HG03565 (cell line): ENCODE measurements at regions not wholly inside any gene's neighbourhood (a gene's known extent, or its start where the extent isn't known, plus 50 kb on each side); places are given as distances from the start of the nearest gene placed in this dataset.

Experiments used
- ATAC-seq: cut with Tn5 transposase; IDR thresholded peaks from one replicate; pipeline ENCODE4 v1.9.1; 2021; ENCODE audit warnings: mild to moderate bottlenecking, moderate library complexity; ENCODE audit not compliant: unreplicated experiment

- ATAC-seq = no peak
Measured at GRCh38 chr1:218705911-218706893, 361.1 kb downstream of the TGFB2 start.

GRCh38 chr1:218711001-218711400, 365.9 kb downstream of the TGFB2 start:
- ATAC-seq = no peak

DNA sequence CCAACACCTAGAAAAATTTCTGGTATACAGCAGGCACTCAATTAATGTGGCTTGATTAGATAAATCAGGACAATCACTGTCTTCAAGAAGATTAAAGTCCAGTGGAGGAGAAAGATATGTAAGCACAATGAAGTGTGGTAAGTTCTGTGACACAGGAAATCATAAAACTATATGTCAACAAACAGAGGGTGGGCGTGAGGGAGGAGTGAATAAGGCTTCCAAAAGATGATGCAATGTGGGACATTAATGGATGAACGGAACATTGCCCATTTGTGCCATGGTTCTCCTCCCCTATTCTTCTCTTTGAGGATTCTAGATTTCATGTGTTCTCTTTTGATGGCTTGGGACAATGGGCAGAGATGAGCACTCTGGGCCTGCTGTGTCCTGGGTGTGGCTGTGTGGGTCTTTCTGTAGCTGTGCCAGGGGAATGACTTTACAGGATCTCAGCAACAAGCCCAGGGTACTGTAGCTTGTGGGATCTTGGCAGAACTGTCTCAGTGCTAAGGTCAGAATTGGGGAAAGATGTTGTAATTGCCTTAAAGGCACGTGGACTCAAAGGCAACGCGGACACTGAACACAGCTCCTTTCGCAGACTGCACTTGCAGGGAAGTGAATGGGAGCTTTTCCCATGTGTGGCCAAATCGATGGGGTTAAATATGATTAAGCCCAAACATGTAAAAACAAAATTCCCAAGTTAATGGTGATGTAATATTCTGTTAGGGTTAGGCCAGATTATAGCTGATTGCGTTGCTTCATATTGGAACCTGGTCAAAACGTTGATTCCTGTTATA, 366.9 kb downstream of the TGFB2 start:
- no peak for ATAC-seq

- no peak for ATAC-seq
Measured at GRCh38 chr1:218712677-218713076, 367.5 kb downstream of the TGFB2 start.

- ATAC-seq = no peak
Measured at GRCh38 chr1:218715961-218716669, 371.0 kb downstream of the TGFB2 start.

DNA sequence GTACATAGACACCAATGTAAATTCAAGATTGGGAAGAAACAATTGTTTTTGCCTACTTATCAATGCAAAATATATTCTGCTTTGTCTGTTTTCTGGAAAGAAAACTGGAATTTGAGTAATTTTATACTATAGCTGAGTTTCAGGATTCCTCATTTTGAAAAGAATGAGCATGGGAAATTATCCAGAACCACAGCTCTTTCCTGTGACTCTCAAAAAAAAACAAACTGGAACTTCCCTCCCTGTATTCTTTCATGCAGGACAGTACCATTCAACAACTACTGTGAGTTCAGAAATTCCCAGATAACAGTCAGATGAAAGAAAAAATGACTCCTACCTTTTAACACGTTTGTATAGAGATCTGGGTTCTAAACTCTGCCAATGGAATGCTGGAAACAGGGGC, 372.4 kb downstream of the TGFB2 start:
- ATAC-seq = no peak

DNA sequence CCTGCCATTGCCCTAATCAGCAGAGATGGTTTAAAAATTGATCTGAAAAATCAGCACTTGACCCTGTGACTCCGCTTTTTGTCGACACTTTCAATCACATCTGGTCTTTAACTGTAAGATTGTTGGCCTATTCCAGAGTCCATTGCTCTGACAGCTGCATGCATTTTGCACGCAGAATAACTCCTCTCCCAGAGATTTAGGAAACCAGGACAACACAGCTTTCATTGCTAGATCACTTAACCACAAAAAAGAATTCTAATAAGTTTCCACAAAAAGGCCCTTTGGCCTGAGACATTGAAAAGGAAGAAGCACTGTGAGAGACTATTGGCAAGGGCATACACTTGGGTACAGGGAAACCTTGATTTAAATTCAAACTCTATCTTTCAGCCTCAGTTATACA, 373.1 kb downstream of the TGFB2 start:
- ATAC-seq = no peak

GRCh38 chr1:218718977-218719376, 373.8 kb downstream of the TGFB2 start:
- no peak for ATAC-seq

DNA sequence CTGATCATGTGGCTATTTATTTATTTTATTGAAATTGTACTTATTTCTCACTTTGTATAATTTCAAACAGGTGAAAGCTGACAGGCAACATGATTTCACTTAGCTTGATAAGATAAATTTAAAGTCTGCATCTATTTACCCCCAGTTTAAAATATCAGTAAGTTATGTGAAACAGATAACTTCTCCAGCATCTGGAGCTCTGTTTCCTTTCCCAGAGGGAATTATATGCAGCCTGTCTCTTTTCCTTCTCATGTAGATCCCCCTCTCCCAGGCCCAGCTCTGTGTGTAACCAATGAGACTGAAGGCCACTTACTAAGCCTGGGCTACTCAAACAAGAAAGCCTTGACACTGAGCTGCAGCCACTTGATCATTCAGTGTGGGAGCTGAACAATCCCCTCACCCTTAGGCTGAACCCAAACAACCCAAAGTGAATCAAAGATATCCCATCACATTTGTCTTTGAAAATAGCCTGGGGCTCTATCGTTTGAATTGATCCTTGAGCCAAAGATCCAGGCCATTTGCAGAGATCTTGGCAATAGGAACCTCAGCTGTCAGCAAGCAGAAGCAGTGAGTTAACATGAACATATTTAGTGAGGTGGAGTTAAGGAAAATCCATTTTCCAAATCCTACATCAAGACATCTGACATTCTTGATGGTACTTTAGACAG, 383.9 kb downstream of the TGFB2 start:
- no peak for ATAC-seq

DNA sequence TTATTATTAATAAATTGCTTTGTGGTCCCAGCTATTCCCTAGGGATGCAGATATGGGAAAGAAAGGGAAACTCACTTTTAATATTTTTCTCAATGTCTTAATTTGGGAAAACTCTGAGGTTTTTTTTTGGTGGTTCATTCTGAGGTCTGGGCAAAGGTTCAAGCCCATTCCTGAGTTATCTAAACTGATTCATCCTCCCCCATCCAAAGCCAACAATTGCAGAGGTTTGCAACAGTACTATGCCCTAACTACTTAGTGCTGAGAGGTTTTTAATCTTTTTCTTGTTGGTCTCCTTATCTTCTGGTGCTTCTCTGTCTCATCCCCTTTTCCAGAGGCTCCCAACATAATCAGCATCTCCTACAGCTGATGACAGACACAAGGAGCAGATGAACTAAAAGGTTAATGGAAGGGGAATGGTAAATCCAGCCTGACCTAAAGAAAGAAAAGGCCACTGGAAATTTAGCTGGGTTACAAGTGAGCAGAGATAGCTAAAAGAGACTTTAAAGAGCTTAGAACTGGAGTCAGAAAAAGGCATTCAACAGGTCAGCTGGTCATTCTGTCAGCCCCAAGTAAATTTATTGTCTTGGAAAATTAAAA, 390.4 kb downstream of the TGFB2 start:
- ATAC-seq = no peak

DNA sequence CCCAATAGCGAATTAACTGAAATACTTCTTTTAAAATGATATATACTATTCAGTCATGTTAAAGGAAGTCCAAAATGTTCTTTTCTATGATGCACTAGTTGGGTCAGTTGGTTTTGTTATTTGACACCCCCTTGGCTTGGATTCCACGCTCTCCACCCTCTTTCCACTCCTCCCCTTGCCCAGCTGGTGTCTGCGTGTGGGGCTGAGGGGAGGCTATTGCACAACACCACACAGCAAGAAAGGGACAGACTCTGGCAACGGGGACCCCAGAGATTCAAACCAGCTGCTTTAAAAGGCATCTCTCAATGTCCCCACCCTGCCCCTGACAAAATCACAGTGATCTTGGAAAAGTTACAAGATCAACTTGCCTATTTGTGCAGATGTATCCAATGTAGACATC, 394.3 kb downstream of the TGFB2 start:
- ATAC-seq = no peak

GRCh38 chr1:218741852-218742251, 396.7 kb downstream of the TGFB2 start:
- ATAC-seq = no peak

GRCh38 chr1:218742467-218743262, 397.5 kb downstream of the TGFB2 start:
- no peak for ATAC-seq

DNA sequence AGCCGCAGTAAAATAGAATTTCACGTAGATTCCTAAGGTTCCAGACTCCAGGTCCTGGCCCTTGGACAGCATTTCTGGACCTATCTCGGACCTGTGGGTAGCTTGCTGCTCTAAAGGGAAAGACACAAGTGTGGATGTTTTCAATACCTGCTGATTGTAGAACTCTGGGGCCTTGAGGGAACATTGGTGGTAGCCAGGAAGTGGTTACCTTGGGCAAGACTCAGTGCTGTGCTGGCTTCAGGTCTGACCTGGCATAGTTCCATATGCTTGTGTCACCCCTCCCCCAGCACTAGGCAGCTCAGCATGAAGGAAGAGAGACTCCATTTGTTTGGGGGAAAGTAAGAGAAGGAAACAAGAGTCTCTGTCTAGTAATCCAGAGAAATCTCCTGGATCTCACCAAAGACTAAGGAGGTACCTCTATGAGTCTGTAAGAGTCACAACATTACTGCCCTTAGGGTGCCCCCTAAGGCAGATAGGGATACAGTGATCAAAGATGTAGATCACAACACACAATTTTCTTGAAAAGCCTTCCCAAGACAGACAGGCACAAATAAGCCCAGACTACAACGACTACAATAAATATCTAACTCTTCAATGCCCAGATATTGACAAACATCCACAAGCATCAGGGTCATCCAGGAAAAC, 398.8 kb downstream of the TGFB2 start:
- no peak for ATAC-seq

DNA sequence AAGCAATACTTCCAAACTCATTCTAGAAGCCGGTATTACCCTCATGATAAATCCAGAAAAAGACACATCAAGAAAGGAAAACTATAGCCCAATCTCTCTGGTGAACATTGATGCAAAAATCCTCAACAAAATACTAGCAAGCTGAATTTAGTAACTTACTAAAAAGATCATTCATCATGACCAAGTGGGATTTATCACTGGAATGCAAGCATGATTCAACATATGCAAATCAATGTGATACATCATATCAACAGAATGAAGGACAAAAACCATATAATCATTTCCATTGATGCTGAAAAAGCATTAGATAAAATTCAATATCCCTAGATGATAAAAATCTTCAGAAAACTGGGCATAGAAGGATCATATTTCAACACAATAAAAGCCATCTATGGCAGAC, 402.9 kb downstream of the TGFB2 start:
- no peak for ATAC-seq

- ATAC-seq = no peak
Measured at GRCh38 chr1:218750216-218750970, 405.3 kb downstream of the TGFB2 start.

DNA sequence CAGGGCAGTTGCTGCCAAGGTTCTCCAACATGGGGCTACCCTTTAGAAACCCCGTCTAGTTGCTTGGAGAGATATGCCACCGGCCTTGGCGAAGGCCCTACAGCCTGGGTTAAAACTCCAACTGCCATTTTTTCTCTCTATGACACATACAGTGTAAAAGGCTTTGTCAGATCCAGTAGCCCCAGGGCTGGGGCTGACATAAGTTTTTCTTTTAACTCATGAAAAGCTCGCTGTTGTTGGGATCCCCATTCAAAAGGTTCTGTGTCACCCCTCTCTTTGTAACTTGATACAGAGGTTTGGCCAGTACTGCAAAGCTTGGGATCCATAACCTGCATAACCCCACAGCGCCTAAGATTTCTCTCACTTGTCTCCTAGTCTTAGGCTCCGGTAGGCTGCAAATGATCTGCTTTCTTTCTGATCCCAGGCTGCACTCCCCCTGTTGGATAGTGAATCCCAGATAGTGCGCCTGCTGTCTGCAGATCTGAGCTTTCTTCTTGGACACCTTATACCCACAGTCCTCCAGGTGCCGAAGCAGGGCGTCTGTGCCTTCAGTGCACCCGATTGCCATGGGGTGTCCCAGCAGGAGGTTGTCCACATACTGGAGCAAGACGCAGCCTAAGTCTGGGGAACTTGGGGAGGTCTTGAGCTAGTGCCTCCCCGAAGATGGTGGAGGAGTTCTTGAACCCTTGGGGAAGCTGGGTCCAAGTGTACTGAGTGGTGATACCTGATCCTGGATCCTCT, 406.2 kb downstream of the TGFB2 start:
- no peak for ATAC-seq

DNA sequence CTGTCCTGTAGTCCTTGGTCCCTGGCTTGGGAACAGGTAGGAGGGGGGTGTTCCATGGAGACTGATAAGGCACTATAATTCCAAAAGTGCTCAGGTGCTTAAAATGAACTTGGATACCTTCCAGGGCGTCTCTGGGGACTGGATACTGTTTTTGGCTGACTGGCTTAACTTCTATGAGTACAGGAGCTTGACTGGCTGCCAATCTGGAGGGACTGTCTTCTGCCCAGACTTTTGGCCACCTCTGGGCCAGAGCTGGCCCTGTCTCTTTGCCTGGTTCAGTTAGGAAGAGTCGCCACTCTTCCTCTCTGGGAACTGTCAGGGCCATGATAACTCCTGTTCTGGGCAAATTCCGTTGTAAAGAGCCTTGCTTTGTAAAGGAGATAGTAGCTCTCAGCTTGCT, 407.0 kb downstream of the TGFB2 start:
- no peak for ATAC-seq
